BLaER1 treated with 17β-estradiol and CSF1 and Interleukin-3, amounts not matched to agents 10 nM and 100 nM (cell line): ENCODE measurements at regions not wholly inside any gene's neighbourhood (a gene's known extent, or its start where the extent isn't known, plus 50 kb on each side); places are given as distances from the start of the nearest gene placed in this dataset.
"Not testable (repeated sequence)": the region's sequence is repeated elsewhere in the genome, so short reads cannot be mapped to it uniquely, and the experiment has no call there.

ENCODE experiments used
- H3K27ac ChIP-seq, 11 experiments: shearing (Covaris generic); formaldehyde crosslinking; 2 replicates each; pipeline ENCODE4 v1.8.1; 2022
- H3K27me3 ChIP-seq, 11 experiments: shearing (Covaris generic); formaldehyde crosslinking; 2 replicates each; pipeline ENCODE4 v1.8.1; 2022
- H3K36me3 ChIP-seq, 11 experiments: shearing (Covaris generic); formaldehyde crosslinking; 2 replicates each; pipeline ENCODE4 v1.8.1; 2022
- H3K4me1 ChIP-seq, 10 experiments: shearing (Covaris generic); formaldehyde crosslinking; 2 replicates each; pipeline ENCODE4 v1.8.1; 2022
- H3K4me2 ChIP-seq, 11 experiments: shearing (Covaris generic); formaldehyde crosslinking; 2 replicates each; pipeline ENCODE4 v1.8.1; 2022
- H3K4me3 ChIP-seq, 10 experiments: shearing (Covaris generic); formaldehyde crosslinking; 2 replicates each; pipeline ENCODE4 v1.8.1; 2022
- H3K9ac ChIP-seq, 11 experiments: shearing (Covaris generic); formaldehyde crosslinking; 2 replicates each; pipeline ENCODE4 v1.8.1; 2022
- H3K9me3 ChIP-seq, 11 experiments: shearing (Covaris generic); formaldehyde crosslinking; replicated peaks in 1 of 11; 2 replicates each; pipeline ENCODE4 v1.8.1; 2022
- H4K20me1 ChIP-seq, 11 experiments: shearing (Covaris generic); formaldehyde crosslinking; 2 replicates each; pipeline ENCODE4 v1.8.1; 2022
- Cebpa-rat ChIP-seq, 11 experiments: shearing (Covaris generic); IDR thresholded peaks; 2 replicates each; pipeline ENCODE4 v1.8.1; 2022

GRCh38 chr2:184367211-184367610 lies 231.1 kb upstream of the ZNF804A start:
- Histone ChIP-seq H3K4me2 (no peak overlapping the region), H3K9me3 (no peaks in the 10 kb centered on the region), H3K4me3 (no peak overlapping the region), H3K27ac (no peak overlapping the region), H3K4me1 (no peaks in the 10 kb centered on the region), H3K27me3 (no peaks in the 10 kb centered on the region), H3K36me3 (no peaks in the 10 kb centered on the region), H3K9ac (no peak overlapping the region), H4K20me1 (no peaks in the 10 kb centered on the region)
- TF ChIP-seq Cebpa-rat (IDR thresholded peaks at IDR 0.05) = no peak

- H3K4me2 ChIP-seq = no peak overlapping the region
- TF ChIP-seq Cebpa-rat (IDR thresholded peaks at IDR 0.05) = no peak
- H3K4me3 ChIP-seq = no peak overlapping the region
- H3K4me1 ChIP-seq = no peaks in the 10 kb centered on the region
- H3K27ac ChIP-seq = no peak overlapping the region
- no peaks in the 10 kb centered on the region for H3K9me3 ChIP-seq
- H3K9ac ChIP-seq = no peak overlapping the region
- no peaks in the 10 kb centered on the region for H3K36me3 ChIP-seq
- no peaks in the 10 kb centered on the region for H4K20me1 ChIP-seq
- no peaks in the 10 kb centered on the region for H3K27me3 ChIP-seq
Observed at GRCh38 chr2:184369307-184369706, 229.0 kb upstream of the ZNF804A start.

GRCh38 chr2:184370954-184371353 lies 227.4 kb upstream of the ZNF804A start:
- Histone ChIP-seq H3K9ac (no peak overlapping the region), H4K20me1 (no peaks in the 10 kb centered on the region), H3K27ac (no peak overlapping the region), H3K4me3 (no peak overlapping the region), H3K4me1 (no peaks in the 10 kb centered on the region), H3K9me3 (no peaks in the 10 kb centered on the region), H3K27me3 (no peaks in the 10 kb centered on the region), H3K4me2 (no peak overlapping the region), H3K36me3 (no peaks in the 10 kb centered on the region)
- TF ChIP-seq Cebpa-rat (IDR thresholded peaks at IDR 0.05) = no peak

GRCh38 chr2:184371641-184372040 lies 226.7 kb upstream of the ZNF804A start:
- Histone ChIP-seq H3K36me3 (no peaks in the 10 kb centered on the region), H3K27me3 (no peaks in the 10 kb centered on the region), H3K4me3 (no peak overlapping the region), H3K4me1 (no peaks in the 10 kb centered on the region), H3K9me3 (no peaks in the 10 kb centered on the region), H3K9ac (no peak overlapping the region), H4K20me1 (no peaks in the 10 kb centered on the region), H3K27ac (no peak overlapping the region), H3K4me2 (no peak overlapping the region)
- no peak for TF ChIP-seq Cebpa-rat (IDR thresholded peaks at IDR 0.05)

- Histone ChIP-seq H3K27me3 (no peaks in the 10 kb centered on the region), H3K4me2 (no peak overlapping the region), H3K4me1 (no peaks in the 10 kb centered on the region), H4K20me1 (no peaks in the 10 kb centered on the region), H3K9ac (no peak overlapping the region), H3K9me3 (no peaks in the 10 kb centered on the region), H3K36me3 (no peaks in the 10 kb centered on the region), H3K4me3 (no peak overlapping the region), H3K27ac (no peak overlapping the region)
- no peak for TF ChIP-seq Cebpa-rat (IDR thresholded peaks at IDR 0.05)
Observed at GRCh38 chr2:184372484-184372883, 225.8 kb upstream of the ZNF804A start.

GRCh38 chr2:184394642-184395041 lies 203.7 kb upstream of the ZNF804A start:
- no peak for TF ChIP-seq Cebpa-rat (IDR thresholded peaks at IDR 0.05)
- H3K27ac ChIP-seq = no peak overlapping the region
- H3K4me1 ChIP-seq = no peaks in the 10 kb centered on the region
- no peak overlapping the region for H3K9ac ChIP-seq
- H3K27me3 ChIP-seq = no peaks in the 10 kb centered on the region
- H3K4me2 ChIP-seq = no peak overlapping the region
- H3K4me3 ChIP-seq = no peak overlapping the region
- no peaks in the 10 kb centered on the region for H4K20me1 ChIP-seq
- no peaks in the 10 kb centered on the region for H3K9me3 ChIP-seq
- no peaks in the 10 kb centered on the region for H3K36me3 ChIP-seq

- no peak for TF ChIP-seq Cebpa-rat (IDR thresholded peaks at IDR 0.05)
- Histone ChIP-seq H3K27me3 (no peaks in the 10 kb centered on the region), H3K9me3 (peaks cover 0 to 6% (median 6%) of the 10 kb centered on the region in 11 experiments; a peak in 10 of 22 replicates), H3K4me1 (no peaks in the 10 kb centered on the region), H3K36me3 (no peaks in the 10 kb centered on the region), H3K4me2 (no peak overlapping the region), H4K20me1 (no peaks in the 10 kb centered on the region), H3K27ac (no peak overlapping the region), H3K9ac (no peak overlapping the region), H3K4me3 (no peak overlapping the region)
Observed at GRCh38 chr2:184402381-184402780, 195.9 kb upstream of the ZNF804A start.

GRCh38 chr2:184407041-184407630 lies 191.2 kb upstream of the ZNF804A start:
- H3K27ac ChIP-seq, H3K4me3 ChIP-seq, H4K20me1 ChIP-seq, H3K9ac ChIP-seq, H3K27me3 ChIP-seq, H3K4me2 ChIP-seq, H3K36me3 ChIP-seq, H3K4me1 ChIP-seq: not testable (repeated sequence)
- H3K9me3 ChIP-seq = peaks cover 0 to 11% (median 8%) of the 10 kb centered on the region in 11 experiments; a peak in 10 of 22 replicates

GRCh38 chr2:184410160-184410559 lies 188.2 kb upstream of the ZNF804A start:
- no peaks in the 10 kb centered on the region for H3K4me1 ChIP-seq
- no peak overlapping the region for H3K9ac ChIP-seq
- TF ChIP-seq Cebpa-rat (IDR thresholded peaks at IDR 0.05) = no peak
- no peaks in the 10 kb centered on the region for H3K27me3 ChIP-seq
- no peak overlapping the region for H3K4me2 ChIP-seq
- no peak overlapping the region for H3K4me3 ChIP-seq
- H4K20me1 ChIP-seq = no peaks in the 10 kb centered on the region
- no peak overlapping the region; a peak in 1 of 22 replicates for H3K27ac ChIP-seq
- peaks cover 0 to 11% (median 8%) of the 10 kb centered on the region in 11 experiments; a peak in 10 of 22 replicates for H3K9me3 ChIP-seq
- no peaks in the 10 kb centered on the region for H3K36me3 ChIP-seq

GRCh38 chr2:184413221-184413620 lies 185.1 kb upstream of the ZNF804A start:
- Histone ChIP-seq H3K4me1 (no peaks in the 10 kb centered on the region), H3K9ac (no peak overlapping the region), H3K4me3 (no peak overlapping the region), H3K27me3 (no peaks in the 10 kb centered on the region), H3K36me3 (no peaks in the 10 kb centered on the region), H4K20me1 (no peaks in the 10 kb centered on the region), H3K4me2 (no peak overlapping the region), H3K27ac (no peak overlapping the region), H3K9me3 (no peaks in the 10 kb centered on the region)
- TF ChIP-seq Cebpa-rat (IDR thresholded peaks at IDR 0.05) = no peak
